Ishikawa (cell line): ENCODE measurements at regions not wholly inside any gene's neighbourhood (a gene's known extent, or its start where the extent isn't known, plus 50 kb on each side); places are given as distances from the start of the nearest gene placed in this dataset.

Experiments used
- CREB1 ChIP-seq: IDR thresholded peaks from 2 replicates; pipeline ENCODE4 v1.6.1; 2012; ENCODE audit warnings: low read depth
- EGR1 ChIP-seq: IDR thresholded peaks from 2 replicates; pipeline ENCODE4 v1.6.1; 2012
- EP300 ChIP-seq: IDR thresholded peaks from 2 replicates; pipeline ENCODE4 v1.6.1; 2012; ENCODE audit warnings: borderline replicate concordance
- NFIC ChIP-seq: IDR thresholded peaks from 2 replicates; pipeline ENCODE4 v1.6.1; 2012
- TEAD4 ChIP-seq: IDR thresholded peaks from 2 replicates; pipeline ENCODE4 v1.6.1; 2012

- TF ChIP-seq TEAD4 (no peak), EP300 (no peak), EGR1 (no peak), NFIC (no peak), CREB1 (no peak)
Measured at GRCh38 chr6:18335948-18336347, 51.2 kb upstream of the RNF144B start.
